ENCODE measurements at regions not wholly inside any gene's neighbourhood (a gene's known extent, or its start where the extent isn't known, plus 50 kb on each side); places are given as distances from the start of the nearest gene placed in this dataset. TPM values are rescaled to one million over a fixed set of nuclear protein-coding genes. Genes with fewer than 3 reads are reported as not detected.

DNA sequence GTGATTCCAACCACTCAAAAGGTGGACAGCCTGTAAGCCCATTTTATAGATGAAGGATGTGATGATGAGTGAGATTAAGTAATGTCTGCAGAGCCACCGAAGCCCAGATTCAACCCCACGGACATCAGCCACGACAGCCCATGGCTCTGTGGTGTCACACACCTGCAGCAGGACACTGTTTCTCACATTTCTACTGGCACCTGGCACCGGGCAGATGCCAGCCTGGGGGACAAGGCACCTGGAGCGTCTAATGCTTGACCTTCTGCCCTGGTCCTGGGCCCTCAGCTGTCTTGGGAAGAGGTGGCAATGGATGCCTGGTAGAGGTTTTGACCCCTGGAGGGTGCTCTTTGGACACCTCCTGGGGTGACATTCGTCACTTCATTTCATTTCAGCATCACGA, 176.3 kb downstream of the ANAPC1 start:
- DNase-seq (ENCODE audit: low spot score), result no peak
- intact Hi-C loops (cut with DNase I), result no loop called here
- ATAC-seq, result no peak

DNA sequence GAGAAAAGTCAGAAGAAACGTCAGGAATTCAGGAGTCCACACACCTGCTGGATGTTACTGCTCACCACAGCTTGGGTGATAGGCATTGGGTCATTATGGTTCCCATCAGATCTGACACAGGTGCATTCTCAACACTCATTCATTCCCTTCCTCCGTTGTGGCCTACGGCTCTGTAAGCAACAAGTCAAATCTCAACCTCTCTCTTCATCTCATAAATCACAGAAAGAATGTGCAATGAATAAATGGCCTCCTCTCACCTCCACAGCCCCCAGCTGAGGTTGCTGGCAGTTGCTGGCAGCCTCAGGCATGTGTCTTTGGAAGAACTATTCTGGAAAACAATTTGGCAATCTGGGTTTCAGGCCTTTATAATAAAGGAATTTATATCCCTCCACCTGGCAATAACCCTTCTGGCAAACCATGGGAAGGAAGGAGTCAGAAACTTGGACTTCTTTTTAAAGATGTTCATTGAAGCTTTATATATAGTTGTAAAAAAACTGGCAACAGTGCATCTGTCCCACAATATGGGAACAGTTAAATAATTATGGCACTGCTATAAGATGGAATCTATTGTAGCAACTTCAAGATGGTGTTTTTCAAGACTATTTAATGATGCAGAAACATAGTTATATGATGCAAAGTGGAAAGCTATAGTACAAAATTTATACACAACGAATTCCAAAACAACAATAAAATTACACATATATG, 175.4 kb downstream of the ANAPC1 start:
- ATAC-seq, result no peak
- intact Hi-C loops (cut with DNase I), result no loop called here
- DNase-seq (ENCODE audit: low spot score), result no peak

DNA sequence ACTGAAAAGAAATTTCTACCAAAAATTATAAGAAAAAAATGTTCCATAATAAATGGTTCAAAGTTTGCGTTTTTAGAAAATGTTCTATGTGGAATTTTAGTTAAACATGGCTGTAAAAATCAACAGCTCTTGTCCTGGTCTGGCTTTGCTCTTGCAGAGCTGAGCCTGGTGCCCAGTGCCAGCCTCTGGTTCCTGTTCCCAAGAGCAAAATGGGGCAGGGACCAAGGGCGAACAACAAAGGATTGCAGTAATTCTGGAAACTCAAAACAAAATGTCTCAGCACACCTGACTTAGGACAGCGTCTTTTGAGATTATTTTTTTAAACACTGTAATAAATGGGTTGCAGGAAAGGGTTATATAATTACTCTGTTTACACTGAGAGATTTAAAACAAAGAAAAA, 174.7 kb downstream of the ANAPC1 start:
- ATAC-seq (no peak), DNase-seq (ENCODE audit: low spot score) (no peak)
- intact Hi-C loops (cut with DNase I), result no loop called here

DNA sequence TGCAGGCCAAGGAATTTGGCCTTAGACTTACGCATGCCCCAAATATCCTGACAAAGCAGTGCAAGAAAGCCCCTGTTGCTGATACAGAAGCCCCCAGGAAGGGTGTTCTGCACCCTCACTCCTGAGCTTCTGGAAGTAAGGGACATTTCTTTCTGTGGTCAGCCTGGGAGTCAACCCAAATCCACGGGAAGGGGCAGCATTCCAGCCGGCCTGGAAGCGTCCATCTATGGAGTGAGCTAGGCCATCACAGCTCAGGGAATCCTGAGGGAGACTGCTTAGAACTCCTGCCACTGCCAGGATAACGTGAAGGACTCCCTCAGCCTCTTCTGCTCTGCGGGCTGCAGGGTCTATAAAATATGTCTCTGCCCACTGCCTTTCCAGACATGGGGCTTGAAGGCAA, 173.9 kb downstream of the ANAPC1 start:
- ATAC-seq (peak; percentile 35), DNase-seq (ENCODE audit: low spot score) (no peak)
- intact Hi-C loops (cut with DNase I), result no loop called here

DNA sequence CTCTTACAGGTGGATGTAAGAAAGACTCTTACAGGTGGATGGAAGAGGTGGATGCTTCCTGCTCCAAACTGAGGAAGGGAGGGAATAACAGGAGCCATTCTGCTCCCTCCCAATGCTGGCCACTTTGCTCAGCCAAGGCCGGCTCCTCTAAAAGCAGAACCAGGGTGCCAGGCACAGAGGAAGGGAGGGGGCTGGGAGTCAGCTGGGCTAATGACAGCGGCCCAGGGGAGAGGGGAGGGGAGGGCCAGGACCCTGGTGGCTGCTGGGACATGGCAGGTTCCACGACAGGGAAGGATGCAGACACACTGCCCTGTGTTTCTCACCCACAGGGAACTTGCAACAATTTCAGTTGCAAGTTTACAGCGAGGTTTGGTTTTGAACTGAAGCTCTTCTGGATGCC, 173.4 kb downstream of the ANAPC1 start:
- no peak for DNase-seq (ENCODE audit: low spot score)
- intact Hi-C loops (cut with DNase I), result no loop called here
- no peak for ATAC-seq

DNA sequence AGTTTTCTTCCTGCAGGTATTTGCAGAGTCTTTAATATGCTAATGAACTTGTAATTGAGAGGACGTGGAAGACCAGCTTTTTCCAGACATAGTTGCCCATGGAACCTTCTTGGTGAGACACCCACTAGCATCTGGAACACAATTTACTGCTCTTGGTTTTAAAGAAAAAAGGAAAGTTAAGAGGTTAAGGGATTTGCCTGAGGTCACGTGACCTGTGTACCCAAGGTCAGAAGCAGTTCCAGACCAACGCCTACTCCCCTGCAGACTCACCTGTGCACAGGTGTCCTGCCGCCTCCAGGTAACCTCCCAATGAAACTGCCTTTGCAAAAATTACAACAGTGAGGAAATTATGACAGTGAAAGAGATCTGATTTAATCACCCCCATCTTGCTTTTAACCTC, 172.7 kb downstream of the ANAPC1 start:
- no peak for ATAC-seq
- intact Hi-C loops (cut with DNase I), result no loop called here
- no peak for DNase-seq (ENCODE audit: low spot score)

DNA sequence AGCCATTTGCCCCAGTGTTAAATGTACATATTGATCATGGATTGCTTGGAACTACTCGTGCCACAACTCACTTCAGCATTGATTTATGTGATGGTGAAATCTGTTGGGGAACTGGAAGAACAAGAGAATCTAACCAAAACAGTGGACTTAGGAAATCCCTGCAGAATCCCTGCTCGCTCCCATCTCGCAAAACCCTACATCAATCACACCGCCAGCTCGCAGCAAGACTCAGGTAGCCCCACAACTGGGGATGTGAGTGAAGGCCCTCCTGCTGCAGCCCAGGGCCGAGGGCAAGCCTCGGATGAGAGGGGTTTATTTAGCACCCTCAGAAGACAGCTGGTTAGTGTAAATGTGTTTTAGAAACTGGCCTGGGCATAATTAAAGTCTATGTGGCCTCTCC, 171.6 kb downstream of the ANAPC1 start:
- intact Hi-C loops (cut with DNase I), result no loop called here
- no peak for DNase-seq (ENCODE audit: low spot score)
- no peak for ATAC-seq

DNA sequence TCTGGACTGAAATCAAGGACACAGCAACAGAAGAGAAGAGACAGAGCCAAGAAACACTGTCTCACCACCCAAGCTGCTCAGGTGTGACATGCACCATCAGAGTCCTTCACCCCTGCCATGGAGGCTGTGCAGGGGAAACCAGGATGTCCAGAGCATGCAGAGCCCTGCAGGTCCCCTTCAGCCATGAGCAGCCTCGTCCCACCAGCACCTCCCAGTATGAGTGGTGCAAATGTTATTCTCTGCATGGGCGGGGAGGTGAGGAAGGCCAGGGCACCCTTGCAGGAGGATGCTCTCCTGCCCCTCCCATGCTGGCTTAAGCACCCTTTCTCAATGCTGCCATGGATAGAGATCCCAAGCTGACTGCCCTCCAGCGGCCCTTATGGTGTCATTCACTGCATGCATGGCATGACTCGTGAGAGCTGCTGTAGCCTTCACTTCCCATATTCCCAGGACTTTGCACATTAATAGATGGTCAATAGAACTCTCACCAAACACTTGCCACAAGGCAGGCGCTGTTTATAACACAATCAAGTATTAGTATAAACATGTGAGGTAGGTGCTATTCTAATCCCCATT, 171.0 kb downstream of the ANAPC1 start:
- DNase-seq (ENCODE audit: low spot score) (no peak), ATAC-seq (no peak)
- intact Hi-C loops (cut with DNase I), result no loop called here

DNA sequence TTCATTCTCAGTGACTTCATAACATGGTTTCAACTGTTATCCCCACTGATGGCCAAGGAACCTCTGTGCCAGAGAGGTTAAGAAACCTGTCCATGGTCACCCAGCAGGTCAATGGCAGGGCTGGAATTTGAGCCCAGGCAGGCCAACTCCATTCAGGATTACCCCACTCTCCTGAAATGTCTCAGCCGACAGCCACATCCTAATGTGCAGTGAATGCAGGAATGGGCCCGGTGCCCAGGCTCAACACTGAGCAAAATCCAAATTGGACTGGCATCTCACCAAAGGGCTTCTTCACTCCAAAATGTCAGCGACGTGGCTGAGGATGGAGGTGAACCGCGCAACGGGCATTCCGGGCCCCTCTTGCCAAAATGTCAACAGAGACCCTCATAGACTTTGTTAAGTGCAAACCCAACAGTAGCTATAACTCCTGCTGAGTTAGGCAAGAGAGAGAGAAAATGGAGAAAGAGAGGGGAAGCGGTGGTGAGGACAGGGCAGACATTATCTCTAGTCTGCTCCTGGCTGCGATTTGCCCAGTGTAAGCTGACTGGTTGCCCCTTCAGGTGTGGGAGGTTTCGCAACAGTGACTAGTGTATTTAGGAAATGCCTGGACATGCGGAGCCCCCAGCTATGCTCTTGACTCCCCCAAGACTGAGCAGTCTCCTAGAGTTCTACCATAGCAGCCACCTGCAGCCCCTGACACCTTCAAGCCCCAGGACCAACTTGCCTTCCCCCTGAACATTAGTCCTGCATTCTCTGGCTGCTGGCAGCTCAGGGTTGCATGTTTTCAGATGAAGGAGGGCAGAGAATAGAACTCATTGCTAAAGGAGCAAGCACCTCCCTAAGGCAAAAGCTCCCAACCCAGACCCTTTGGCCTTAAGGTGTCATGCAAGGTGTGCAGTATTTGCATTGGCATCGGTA, 167.7 kb downstream of the ANAPC1 start:
- intact Hi-C loops (cut with DNase I), result no loop called here
- no peak for ATAC-seq
- DNase-seq (ENCODE audit: low spot score), result no peak

DNA sequence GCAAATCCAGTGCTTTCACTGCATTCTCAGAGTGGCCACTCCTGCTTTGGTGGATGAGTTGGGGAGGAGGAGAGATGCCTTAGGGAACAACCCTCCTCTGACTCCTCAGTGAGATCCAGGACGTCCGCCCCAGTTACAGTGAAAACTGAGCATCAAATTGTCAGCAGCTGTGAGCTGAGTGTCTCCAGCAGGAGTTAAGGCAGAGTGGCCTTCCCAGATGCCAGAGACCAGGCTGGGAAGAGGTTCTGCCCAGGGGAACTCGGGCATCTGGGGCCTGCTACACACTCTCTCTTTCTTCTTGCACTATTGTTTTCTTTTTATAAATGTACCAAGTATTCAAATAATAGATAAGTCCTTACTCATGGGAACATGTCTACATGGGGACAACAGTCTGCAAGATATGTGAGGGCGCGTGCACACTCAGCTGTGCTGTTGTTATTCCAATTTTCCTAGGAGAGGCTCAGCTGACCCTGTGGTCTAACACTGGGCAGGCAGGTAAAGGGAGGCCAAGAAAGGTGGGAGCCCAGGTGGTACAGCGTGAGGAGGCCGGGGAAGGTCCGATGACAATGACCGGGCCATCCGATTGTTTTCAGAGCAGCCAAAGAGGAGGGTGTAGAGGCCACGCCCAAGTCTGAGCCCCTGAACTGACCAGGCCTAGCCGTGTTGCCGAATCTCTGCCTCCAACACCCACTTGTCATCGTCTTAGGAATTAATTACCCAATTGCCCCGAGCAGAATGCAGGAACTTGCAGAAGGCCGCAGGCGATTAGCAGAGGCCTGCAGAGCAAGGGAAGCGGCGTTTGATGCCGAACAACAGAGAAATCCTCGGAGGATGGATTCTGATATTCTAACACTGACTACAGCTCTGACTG, 166.9 kb downstream of the ANAPC1 start:
- intact Hi-C loops (cut with DNase I), result no loop called here
- ATAC-seq, result no peak
- no peak for DNase-seq (ENCODE audit: low spot score)

Small RNA genes lying in the stretch of these regions (microRNA-seq; reads per million reads assigned to microRNA genes)
- not detected for gene MIR4435-2
